ENCODE measurements at regions not wholly inside any gene's neighbourhood (a gene's known extent, or its start where the extent isn't known, plus 50 kb on each side); places are given as distances from the start of the nearest gene placed in this dataset.

- intact Hi-C loops (cut with DNase I), result no loop called here
- no peak for TF ChIP-seq POLR2A (IDR thresholded peaks at IDR 0.05)
- no peak for TF ChIP-seq CTCF (IDR thresholded peaks at IDR 0.05)
- Histone ChIP-seq H3K27me3 (peaks cover 0 to 2% (median 0%) of the 10 kb centered on the region in 4 donors), H3K9me3 (no peaks in the 10 kb centered on the region), H3K4me3 (no peak overlapping the region), H3K27ac (no peak overlapping the region), H3K4me1 (no peaks in the 10 kb centered on the region), H3K36me3 (no peaks in the 10 kb centered on the region)
- WGBS, 2 donors, result 51 to 53% methylated on average over 4 of the region's 4 CpGs
- DNase-seq, result no peak
These were observed 104.2 kb upstream of the IPO5 start for GRCh38 chr13:97849305-97849704.

- intact Hi-C loops (cut with DNase I), result no loop called here
- Histone ChIP-seq H3K27me3 (peaks cover 0 to 2% (median 0%) of the 10 kb centered on the region in 4 donors), H3K9me3 (no peaks in the 10 kb centered on the region), H3K27ac (no peak overlapping the region), H3K4me3 (no peak overlapping the region), H3K36me3 (no peaks in the 10 kb centered on the region), H3K4me1 (peaks cover 0 to 12% (median 0%) of the 10 kb centered on the region in 3 donors)
- no peak for TF ChIP-seq CTCF (IDR thresholded peaks at IDR 0.05)
- no peak for TF ChIP-seq POLR2A (IDR thresholded peaks at IDR 0.05)
- DNase-seq, result no peak
- 54 to 64% methylated on average over 4 of the region's 4 CpGs for WGBS, 2 donors
These were observed 102.2 kb upstream of the IPO5 start for GRCh38 chr13:97851269-97851668.

- no peak overlapping the region for H3K27ac ChIP-seq
- WGBS, 2 donors, result 69 to 71% methylated on average over 5 of the region's 5 CpGs
- intact Hi-C loops (cut with DNase I), result no loop called here
- no peaks in the 10 kb centered on the region for H3K36me3 ChIP-seq
- no peak overlapping the region for H3K4me3 ChIP-seq
- H3K9me3 ChIP-seq, result no peaks in the 10 kb centered on the region
- no peaks in the 10 kb centered on the region for H3K27me3 ChIP-seq
- DNase-seq, result no peak
- no peak for TF ChIP-seq CTCF (IDR thresholded peaks at IDR 0.05)
- TF ChIP-seq POLR2A (IDR thresholded peaks at IDR 0.05), result no peak
- peaks cover 0 to 12% (median 0%) of the 10 kb centered on the region in 3 donors for H3K4me1 ChIP-seq
These were observed 101.1 kb upstream of the IPO5 start for GRCh38 chr13:97852181-97852874.

- TF ChIP-seq CTCF (IDR thresholded peaks at IDR 0.05), result no peak
- TF ChIP-seq POLR2A (IDR thresholded peaks at IDR 0.05), result no peak
- no peak for DNase-seq
- WGBS, 2 donors, result 38 to 64% methylated on average over 4 of the region's 4 CpGs
- H3K4me3 ChIP-seq, result no peak overlapping the region
- H3K27ac ChIP-seq, result no peak overlapping the region
- intact Hi-C loops (cut with DNase I), result no loop called here
- H3K4me1 ChIP-seq, result peaks cover 0 to 12% (median 0%) of the 10 kb centered on the region in 3 donors
- no peaks in the 10 kb centered on the region for H3K9me3 ChIP-seq
- no peaks in the 10 kb centered on the region for H3K36me3 ChIP-seq
- no peaks in the 10 kb centered on the region for H3K27me3 ChIP-seq
These were observed 99.9 kb upstream of the IPO5 start for GRCh38 chr13:97853550-97853949.

GRCh38 chr13:97855570-97856303 is 97.7 kb upstream of the IPO5 start:
- DNase-seq, result no peak
- H3K27ac ChIP-seq, result no peak overlapping the region
- no peak overlapping the region for H3K4me3 ChIP-seq
- 14 to 15% methylated on average over 8 to 10 of the region's 13 CpGs for WGBS, 2 donors
- H3K27me3 ChIP-seq, result no peaks in the 10 kb centered on the region
- peaks cover 0 to 12% (median 0%) of the 10 kb centered on the region in 3 donors for H3K4me1 ChIP-seq
- intact Hi-C loops (cut with DNase I), result loop anchor here (5.0 kb wide), 1 partner anchor 577 kb away; no protein-coding TSS in a partner anchor
- TF ChIP-seq POLR2A (IDR thresholded peaks at IDR 0.05) (no peak), CTCF (IDR thresholded peaks at IDR 0.05) (peak; percentile 56 to 82 (median 69))
- H3K36me3 ChIP-seq, result no peaks in the 10 kb centered on the region
- no peaks in the 10 kb centered on the region for H3K9me3 ChIP-seq

Measured in esophagus squamous epithelium (tissue), 5 donors.